Kidney epithelial cell (primary cell): ENCODE measurements at regions not wholly inside any gene's neighbourhood (a gene's known extent, or its start where the extent isn't known, plus 50 kb on each side); places are given as distances from the start of the nearest gene placed in this dataset.

Source experiments
- DNase-seq: peaks from one replicate; pipeline ENCODE4 v3.0.0-alpha.2; 2010; ENCODE audit warnings: low read depth
- H3K27me3 ChIP-seq: 2 replicates; pipeline ENCODE4 v1.6.0; 2011; ENCODE audit warnings: low read length; ENCODE audit not compliant: control insufficient read depth, insufficient read depth
- H3K36me3 ChIP-seq: 2 replicates; pipeline ENCODE4 v1.5.1; 2011; ENCODE audit warnings: low read length; ENCODE audit not compliant: control insufficient read depth, insufficient read depth
- H3K4me3 ChIP-seq: 2 replicates; pipeline ENCODE4 v1.5.1; 2011; ENCODE audit warnings: low read depth, mild to moderate bottlenecking, control low read depth, low read length
- CTCF ChIP-seq: IDR thresholded peaks from 2 replicates; pipeline ENCODE4 v1.5.1; 2011; ENCODE audit warnings: mild to moderate bottlenecking, moderate library complexity, low read length, control low read depth, inconsistent platforms; ENCODE audit not compliant: insufficient read depth, poor library complexity, severe bottlenecking

- TF ChIP-seq CTCF = no peak
- Histone ChIP-seq H3K4me3 (no peak overlapping the region), H3K27me3 (no peaks in the 10 kb centered on the region), H3K36me3 (no peaks in the 10 kb centered on the region)
- DNase-seq = no peak
Observed at GRCh38 chr2:239532250-239532649, 131.4 kb upstream of the HDAC4 start.

- no peak overlapping the region for H3K4me3 ChIP-seq
- DNase-seq = no peak
- no peaks in the 10 kb centered on the region for H3K27me3 ChIP-seq
- no peaks in the 10 kb centered on the region for H3K36me3 ChIP-seq
- no peak for TF ChIP-seq CTCF
Observed at GRCh38 chr2:239531456-239532241, 130.8 kb upstream of the HDAC4 start.

GRCh38 chr2:239530749-239531316 is 130.0 kb upstream of the HDAC4 start:
- Histone ChIP-seq H3K36me3 (no peaks in the 10 kb centered on the region), H3K4me3 (no peak overlapping the region), H3K27me3 (peaks cover 3% of the 10 kb centered on the region)
- TF ChIP-seq CTCF = no peak
- DNase-seq = no peak

GRCh38 chr2:239529313-239530015 is 128.6 kb upstream of the HDAC4 start:
- TF ChIP-seq CTCF = no peak
- no peak overlapping the region for H3K4me3 ChIP-seq
- DNase-seq = no peak
- no peaks in the 10 kb centered on the region for H3K36me3 ChIP-seq
- peaks cover 3% of the 10 kb centered on the region for H3K27me3 ChIP-seq

- DNase-seq = no peak
- H3K27me3 ChIP-seq = peaks cover 3% of the 10 kb centered on the region
- no peaks in the 10 kb centered on the region for H3K36me3 ChIP-seq
- no peak overlapping the region for H3K4me3 ChIP-seq
- no peak for TF ChIP-seq CTCF
Observed at GRCh38 chr2:239528883-239529282, 128.1 kb upstream of the HDAC4 start.
